SK-MEL-5 (cell line): ENCODE measurements at regions not wholly inside any gene's neighbourhood (a gene's known extent, or its start where the extent isn't known, plus 50 kb on each side); places are given as distances from the start of the nearest gene placed in this dataset.
"Not testable (repeated sequence)": the region's sequence is repeated elsewhere in the genome, so short reads cannot be mapped to it uniquely, and the experiment has no call there.

Source experiments
- DNase-seq: peaks from one replicate; pipeline ENCODE4 v3.0.0-alpha.2; 2016; ENCODE audit warnings: low read depth, low spot score
- in situ Hi-C: cut with HindIII; loops from 2 replicates; pipeline ENCODE4 v1.10.0; 2016; ENCODE audit warnings: low sequenced_read_pairs, high pct_unique_total_duplicates, low pct_unique_long_range_greater_than_20kb

DNA sequence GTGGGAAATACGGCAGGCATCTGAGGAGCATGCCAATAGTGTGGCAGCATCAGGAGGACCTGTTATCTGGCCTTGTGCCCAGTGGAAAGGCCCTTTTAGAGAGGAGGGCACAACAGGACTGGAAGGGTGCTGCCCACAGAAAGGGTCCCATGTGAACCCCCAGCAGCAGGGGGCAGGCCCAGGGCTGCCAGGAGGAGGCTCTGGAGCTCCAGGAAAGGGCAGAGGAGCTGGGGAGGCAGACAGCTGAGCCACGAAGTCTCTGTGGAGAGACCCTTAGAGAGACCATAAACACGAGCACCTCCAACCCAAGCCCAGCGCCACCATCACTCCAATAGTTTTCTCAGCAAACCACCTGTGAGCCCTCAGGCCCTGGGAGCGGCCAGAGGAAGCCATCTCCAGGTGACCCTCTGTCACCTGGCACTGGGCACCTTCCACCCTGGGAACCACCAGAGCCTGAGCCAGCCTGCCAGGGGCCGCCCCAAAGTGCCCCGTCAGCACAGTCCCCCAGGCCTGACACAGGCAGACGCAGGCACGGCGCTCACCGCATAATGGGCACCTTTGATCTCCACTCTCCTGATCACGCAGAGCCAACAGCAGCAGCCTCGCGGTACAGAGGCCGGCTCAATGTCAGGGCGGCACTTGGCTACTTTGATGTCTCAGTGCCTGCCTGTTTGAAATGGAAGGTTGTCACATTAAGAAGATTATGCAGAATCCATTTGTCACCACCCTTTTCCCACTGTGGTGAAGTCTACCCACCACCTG, 162.5 kb upstream of the RAB6C start:
- no peak for DNase-seq
- in situ Hi-C loops, result no loop called here

DNA sequence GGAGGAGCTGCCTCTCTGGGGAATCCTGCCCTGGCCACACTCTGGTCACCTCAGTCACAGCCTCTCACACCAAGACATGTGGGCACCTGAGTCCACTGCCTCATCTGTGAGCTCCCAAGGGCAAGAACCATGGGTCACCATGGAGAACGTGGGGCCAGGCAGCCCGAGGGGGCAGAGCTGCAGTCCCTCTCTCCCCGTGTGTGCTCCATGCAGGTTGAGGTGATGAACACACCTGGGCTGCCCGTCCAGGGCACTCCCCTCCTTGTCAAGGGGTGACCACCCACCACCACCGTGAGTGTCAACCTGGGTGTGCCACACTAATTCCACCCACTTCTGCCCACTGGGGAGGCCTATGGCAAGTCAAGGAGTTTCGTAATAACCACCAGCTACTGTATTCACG, 159.6 kb upstream of the RAB6C start:
- in situ Hi-C loops, result no loop called here
- no peak for DNase-seq

DNA sequence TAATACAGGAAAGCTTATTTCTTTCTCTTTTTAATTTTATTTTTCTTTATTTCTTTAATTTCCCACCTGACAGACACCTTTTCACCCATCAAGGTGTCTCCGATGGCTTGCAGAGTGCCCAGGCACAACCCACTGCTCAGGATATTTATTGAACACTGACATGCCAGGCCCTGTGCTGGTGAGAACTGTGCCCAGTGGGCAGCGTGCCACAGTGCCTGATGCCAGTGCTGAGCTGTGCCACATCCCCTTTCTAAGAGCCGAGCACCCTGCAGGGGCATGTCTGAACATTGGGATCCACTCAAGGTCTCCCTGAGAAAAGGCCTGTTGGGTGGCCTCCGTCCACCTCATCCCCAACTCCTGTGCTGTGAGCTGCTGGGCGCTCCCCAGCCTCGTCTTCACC, 158.6 kb upstream of the RAB6C start:
- in situ Hi-C loops, result no loop called here
- DNase-seq, result no peak

DNA sequence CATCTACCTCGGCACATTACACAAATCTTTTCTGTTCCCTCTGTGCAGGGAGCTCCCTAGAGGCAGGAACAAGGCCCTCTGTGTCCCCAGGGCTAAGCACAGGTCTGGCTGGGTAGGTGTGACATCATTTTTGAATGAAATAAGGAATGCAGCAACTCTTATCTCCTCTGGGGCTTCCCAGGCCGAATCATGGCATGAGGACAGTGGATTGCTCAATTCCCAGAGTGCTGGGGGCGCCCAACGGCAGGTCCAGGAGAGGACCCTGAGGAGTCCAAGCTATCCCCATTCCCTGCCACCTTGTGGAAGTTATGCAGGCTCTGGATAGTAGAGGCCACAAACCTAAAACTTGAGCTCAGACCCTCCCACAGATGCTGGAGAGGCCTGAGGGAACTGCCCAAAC, 158.0 kb upstream of the RAB6C start:
- in situ Hi-C loops, result no loop called here
- no peak for DNase-seq

DNA sequence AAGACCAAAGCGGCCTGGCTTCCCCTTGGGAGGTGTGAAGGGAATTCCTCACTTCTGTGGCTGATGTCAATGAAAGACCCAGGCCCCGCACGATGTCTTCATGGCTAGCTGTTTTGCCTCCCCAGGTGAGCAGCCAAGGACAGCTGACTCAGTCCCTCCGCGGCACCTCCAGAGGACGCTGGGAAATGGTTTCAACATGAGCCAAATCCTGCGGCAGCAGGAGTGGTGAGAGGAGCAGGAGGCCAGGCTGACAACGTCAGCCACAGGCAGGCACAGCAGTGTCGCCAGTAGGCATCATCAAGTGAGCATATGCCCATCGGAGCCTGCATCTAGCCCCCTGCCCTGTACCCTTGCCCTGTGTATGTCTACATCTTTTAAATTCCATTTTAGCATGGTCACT, 156.4 kb upstream of the RAB6C start:
- in situ Hi-C loops, result no loop called here

DNA sequence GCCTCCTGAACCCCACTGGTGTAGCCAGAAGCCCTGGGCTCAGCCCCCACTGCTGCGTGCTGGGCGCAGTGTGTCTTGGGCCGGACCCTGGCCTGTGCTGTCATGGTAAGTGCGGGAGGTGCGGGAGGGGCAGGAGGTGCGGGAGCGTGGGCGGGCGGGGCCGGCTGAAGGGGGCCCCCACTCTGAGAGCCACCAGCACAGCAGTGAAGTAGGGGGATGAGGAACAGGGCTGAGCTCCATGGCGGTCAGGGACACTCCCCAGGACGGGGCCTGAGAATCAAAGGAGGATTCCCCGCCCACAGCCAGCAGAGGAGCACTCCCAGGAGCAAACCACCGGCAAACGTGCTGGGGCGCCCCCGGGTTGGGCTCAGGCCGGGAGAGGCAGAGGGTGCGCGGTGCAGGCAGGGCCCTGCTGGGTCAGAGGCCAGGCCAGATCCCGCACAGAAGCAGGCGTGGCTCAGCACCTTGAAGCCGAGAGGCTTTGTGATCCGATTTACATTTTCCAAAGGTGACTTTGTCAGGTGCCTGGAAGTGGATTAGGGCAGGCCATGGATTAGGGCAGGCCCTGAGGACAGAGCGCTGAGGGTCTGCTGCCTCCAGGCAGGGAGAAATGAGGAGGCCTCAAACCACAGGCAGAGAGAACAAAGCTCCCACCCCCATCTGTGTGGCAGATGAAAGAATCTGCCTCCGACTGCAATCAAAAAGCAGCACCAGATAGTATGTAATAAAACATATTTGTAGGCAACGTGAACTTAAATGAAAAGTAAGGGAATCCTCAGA, 152.0 kb upstream of the RAB6C start:
- in situ Hi-C loops, result no loop called here

More for the DNA sequence above, 156.4 kb upstream of the RAB6C start:
- DNase-seq, result no peak

DNA sequence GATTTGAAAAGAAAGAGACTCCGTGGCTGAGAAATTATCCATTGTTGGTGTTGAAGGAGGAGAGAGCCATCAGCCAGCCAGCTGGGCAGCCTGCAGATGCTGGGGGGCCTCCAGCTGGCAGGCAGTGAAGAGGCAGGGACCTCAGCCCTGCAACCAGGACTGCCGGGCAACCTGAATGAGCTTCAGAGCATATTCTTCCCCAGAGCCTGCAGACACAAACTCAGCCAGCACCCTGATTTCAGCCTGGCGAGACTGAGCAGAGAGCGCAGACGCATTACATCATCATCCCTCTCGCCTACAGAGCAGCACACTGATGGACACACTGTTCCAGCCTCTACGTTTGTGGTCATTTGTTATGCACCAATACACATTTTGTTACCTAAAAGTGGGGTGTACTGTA, 150.7 kb upstream of the RAB6C start:
- no peak for DNase-seq
- in situ Hi-C loops, result no loop called here

More for the DNA sequence above, 152.0 kb upstream of the RAB6C start:
- no peak for DNase-seq

DNA sequence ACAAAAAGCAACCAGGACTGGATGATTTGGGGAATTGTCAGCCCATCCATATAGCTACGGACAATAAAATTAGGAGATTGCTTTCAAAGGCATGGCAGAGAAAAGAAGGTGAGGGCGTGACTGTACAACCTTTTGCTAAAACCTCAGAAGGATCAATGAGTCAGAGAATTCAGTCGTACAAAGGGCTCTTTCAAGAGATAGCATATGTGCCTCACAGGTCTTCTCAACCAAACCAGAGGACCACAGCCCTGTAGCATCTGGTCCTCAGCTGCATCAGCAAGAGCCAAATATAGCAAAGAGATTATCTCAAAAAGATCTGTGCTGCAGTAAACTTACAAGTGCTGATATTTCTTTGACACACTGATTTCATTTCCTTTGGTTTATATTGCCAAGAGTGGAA, 149.9 kb upstream of the RAB6C start:
- DNase-seq, result no peak
- in situ Hi-C loops, result no loop called here

DNA sequence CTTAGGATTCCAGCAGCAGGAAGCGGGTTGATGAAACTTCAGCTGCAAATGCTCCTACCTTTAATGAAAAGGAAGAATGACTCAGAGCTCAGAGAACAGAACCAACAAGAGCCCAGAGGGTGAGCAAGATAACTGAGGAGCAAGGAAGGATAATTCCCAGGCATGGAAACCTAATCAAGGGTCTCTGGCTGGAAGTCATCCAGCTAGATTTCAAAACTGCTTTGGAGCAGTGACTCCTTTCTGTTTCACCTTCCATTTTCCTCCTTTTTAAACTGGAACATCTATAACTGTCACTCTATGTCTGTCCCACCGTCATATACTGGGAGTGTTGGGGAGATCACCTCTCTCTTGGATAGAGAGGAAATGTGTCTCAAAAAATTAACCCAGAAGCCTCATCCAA, 148.4 kb upstream of the RAB6C start:
- in situ Hi-C loops, result no loop called here

DNA sequence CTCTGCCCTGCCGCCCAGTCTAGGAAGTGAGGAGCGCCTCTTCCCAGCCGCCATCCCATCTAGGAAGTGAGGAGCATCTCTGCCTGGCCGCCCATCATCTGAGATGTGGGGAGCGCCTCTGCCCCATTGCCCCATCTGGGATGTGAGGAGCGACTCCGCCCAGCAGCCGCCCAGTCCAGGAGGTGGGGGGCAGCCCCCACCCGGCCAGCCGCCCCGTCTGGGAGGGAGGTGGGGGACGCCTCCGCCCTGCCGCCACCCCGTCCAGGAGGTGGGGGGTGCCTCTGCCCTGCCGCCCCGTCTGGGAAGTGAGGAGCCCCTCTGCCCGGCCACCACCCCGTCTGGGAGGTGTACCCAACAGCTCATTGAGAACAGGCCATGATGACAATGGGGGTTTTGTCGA, 146.0 kb upstream of the RAB6C start:
- not testable (repeated sequence) for DNase-seq

More for the DNA sequence above, 148.4 kb upstream of the RAB6C start:
- no peak for DNase-seq

DNA sequence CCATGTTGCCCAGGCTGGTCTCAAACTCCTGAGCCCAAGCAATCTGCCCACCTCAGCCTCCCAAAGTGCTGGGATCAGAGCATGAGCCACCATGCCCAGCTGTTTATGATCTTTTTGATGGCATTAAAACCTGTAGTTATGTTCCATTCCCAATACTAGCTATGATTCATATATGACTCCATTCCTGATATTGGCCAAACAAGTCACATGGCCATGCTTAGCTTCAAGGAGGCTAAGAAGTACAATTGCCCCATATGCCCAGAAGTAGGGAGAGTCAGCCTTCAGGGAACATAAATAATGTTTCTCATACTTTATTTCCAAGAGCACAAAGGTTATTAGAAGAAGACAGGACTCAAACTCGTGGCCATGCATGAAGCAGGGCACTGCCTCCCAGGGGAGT, 132.4 kb upstream of the RAB6C start:
- in situ Hi-C loops, result no loop called here

More for the DNA sequence above, 146.0 kb upstream of the RAB6C start:
- in situ Hi-C loops, result not testable (repeated sequence)

DNA sequence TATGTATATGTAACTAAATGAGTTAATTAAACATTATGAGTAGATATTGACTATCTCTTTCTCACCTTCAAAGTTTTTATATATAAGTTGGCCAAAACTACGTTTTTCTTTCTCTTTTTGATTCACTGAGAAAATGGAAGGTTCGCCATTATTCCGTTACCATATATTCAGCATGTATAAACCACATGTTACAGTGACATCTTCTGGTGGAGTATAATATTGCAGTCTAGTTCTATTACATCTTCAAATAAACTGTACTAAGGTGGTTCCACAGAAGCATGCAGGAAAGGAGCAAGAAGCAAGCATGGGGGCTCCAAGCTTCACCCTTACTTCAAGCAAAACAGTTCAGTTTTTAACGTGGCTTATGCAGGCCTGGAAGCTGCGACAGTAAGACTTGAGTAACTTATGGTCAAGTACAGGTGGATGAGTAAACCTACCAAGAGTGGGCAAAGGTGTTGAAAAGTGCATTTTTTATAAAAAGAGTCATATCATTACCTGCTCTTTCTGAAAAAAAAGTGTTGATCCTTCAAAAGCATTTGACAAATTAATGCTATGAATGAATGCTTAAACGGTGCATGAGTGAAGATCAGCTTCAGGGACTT, 129.8 kb upstream of the RAB6C start:
- peak; percentile 80 for DNase-seq

More for the DNA sequence above, 132.4 kb upstream of the RAB6C start:
- DNase-seq, result no peak

DNA sequence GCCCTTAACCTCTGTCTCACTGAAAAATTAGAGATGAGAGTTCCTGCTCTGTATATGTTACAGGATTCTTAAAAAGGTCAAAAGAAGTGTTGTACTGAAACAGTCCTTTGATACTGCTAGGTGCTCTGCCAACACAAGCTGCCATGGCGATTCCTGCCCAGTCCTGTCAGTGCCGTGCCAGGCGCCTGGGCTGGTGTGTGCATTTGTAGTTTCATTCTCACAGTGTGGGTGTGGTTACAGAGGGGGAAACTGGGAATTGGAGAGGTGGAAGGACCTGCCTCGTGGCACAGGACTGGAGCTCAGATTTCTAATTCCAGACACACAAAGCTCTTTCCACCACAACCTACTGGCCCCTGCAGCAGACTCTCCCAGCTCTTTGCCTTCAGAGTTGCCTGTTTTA, 122.3 kb upstream of the RAB6C start:
- in situ Hi-C loops, result no loop called here
- no peak for DNase-seq

More for the DNA sequence above, 129.8 kb upstream of the RAB6C start:
- in situ Hi-C loops, result no loop called here

DNA sequence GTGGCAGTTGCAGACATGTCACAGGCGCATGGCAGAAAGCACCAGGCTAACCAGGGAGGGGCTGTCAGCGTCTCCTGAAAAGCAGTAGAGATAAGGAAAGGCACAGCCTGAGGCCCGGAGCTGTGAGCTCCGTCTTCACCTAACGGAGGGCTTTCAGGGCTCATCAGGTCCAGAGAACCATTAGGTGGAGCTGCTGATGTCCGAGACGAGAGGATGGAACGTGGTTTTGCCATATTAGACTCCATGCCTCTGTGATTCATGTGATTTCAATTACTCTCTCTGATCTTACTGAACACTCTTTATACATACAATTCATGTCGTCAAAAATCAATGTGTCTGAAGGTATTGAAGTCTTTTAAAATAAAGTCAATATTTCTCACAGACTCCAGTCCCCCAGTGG, 120.3 kb upstream of the RAB6C start:
- in situ Hi-C loops, result no loop called here

DNA sequence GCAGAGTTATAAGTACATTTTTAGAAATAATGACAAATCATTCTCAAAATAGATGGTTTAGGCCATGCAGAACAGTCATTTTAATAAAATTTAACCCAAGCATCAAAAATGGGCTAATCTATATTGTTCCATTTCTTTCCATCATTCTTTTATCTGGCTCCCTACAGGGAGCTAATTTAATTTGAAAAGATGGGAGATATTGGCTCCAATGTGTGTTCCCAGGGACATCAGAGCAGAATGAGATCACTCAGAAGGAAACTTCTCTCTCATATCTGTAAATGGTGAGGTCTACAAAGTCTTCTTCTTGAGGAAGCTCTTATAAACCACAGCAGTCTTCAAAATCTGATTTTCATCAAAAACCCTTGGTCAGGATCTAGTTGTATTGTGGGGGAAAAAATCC, 119.4 kb upstream of the RAB6C start:
- in situ Hi-C loops, result no loop called here
- DNase-seq, result no peak

More for the DNA sequence above, 120.3 kb upstream of the RAB6C start:
- DNase-seq, result no peak

DNA sequence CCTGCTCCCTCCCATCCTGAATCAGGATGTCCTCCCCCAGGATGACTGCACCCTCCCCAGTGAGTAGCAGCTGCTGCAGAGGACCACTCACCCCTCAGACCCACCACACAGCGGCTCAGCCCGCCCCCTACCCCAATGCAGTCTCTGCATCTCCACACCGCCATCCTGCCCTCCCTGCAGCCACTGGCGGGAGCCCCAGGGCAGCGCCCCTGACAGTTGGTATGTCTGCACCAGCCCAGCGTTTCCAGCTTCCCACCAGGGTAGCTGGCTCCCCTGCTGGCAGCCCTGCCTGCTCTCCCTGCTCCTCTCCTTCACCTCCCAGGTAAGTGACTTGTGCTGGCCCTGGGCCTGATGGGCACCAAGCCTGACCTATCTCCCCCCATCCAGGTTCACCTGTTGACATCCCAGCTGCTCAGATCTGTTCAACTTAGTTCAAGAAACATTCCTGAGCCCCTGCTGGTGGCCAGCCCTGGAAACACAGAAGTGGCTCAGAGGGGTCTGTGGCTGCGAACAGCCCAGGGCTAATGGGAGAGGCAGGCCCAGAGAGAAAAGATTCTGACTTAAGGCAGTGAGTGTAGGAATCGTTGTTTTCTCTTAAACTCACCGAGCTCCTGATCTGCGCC, 117.7 kb upstream of the RAB6C start:
- in situ Hi-C loops, result no loop called here
- DNase-seq, result no peak

DNA sequence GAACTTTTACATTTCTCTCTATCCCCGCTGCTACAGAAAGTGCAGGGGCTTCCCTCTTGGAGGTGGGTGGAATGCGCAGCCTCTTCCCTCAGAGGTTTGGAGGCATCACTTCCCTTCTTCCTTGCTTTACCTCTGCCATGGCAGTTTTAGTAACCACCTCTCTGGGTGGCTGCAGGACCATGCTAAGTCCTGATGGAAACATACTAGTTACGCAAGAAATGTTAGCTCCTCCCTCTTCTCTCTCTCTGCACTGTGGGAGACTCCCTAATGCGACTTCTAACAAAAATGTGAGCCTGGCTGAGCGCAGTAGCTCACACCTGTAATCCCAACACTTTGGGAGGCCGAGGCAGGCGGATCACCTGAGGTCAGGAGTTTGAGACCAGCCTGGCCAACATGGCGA, 116.8 kb upstream of the RAB6C start:
- no peak for DNase-seq
- in situ Hi-C loops, result no loop called here

DNA sequence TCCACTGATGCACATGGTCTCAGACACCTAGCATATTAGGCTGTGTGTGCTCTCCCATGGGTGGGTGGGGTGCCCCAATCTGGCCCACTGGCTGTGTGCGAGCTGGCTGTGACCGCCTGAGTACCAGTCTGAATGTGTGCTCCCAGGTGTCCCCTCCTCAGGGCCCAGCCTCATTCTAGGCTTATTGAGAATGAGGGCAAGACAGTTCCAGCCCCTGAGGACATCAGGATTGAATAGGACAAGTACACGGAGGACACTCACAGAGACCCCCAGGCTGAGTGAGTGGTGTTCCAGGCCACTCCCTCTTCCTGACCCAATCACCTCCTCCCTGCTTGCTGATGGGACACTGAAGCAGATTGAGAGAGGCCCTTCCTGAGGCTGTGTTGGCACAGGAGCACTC, 116.1 kb upstream of the RAB6C start:
- no peak for DNase-seq
- in situ Hi-C loops, result no loop called here
